Adrenal gland (tissue), 9 donors: ENCODE measurements at regions not wholly inside any gene's neighbourhood (a gene's known extent, or its start where the extent isn't known, plus 50 kb on each side); places are given as distances from the start of the nearest gene placed in this dataset.
"Not testable (repeated sequence)": the region's sequence is repeated elsewhere in the genome, so short reads cannot be mapped to it uniquely, and the experiment has no call there.

Experiments
- DNase-seq, 7 donors: peaks; one replicate each; pipeline ENCODE4 v3.0.0-alpha.2; 2019 to 2020
- H3K27ac ChIP-seq, 5 donors: fragments of 200-600 bp; sonication (generic) in 4 of 5; 1 replicate in 3 of 5; 2 replicates in 2 of 5; pipeline versions ENCODE4 v1.5.1 to v1.8.0; 2016 to 2020; ENCODE audit warnings: mild to moderate bottlenecking in 1 of 5
- H3K27me3 ChIP-seq: fragments of 200-600 bp; 2 replicates; pipeline ENCODE4 v1.8.0; 2021
- H3K36me3 ChIP-seq, 2 donors: fragments of 200-600 bp; replicated peaks in 1 of 2; 1 replicate in 1 of 2; 2 replicates in 1 of 2; pipeline versions ENCODE4 v1.5.1 to v1.8.0; 2018 to 2022
- H3K4me1 ChIP-seq, 2 donors: fragments of 200-600 bp; replicated peaks in 1 of 2; 1 replicate in 1 of 2; 2 replicates in 1 of 2; pipeline versions ENCODE4 v1.5.1 to v1.8.0; 2018 to 2021
- H3K4me3 ChIP-seq, 4 donors: fragments of 200-600 bp; sonication (generic) in 3 of 4; one replicate each; pipeline ENCODE4 v1.5.1; 2016 to 2018
- H3K9me3 ChIP-seq, 3 donors: fragments of 200-600 bp; sonication (generic) in 1 of 3; replicated peaks in 1 of 3; 1 replicate in 2 of 3; 2 replicates in 1 of 3; pipeline versions ENCODE4 v1.5.1 to v1.8.0; 2016 to 2021
- CTCF ChIP-seq, 6 experiments: fragments of 450-650 bp in 4 of 6; fragments of 200-600 bp in 2 of 6; sonication (generic) in 1 of 6; IDR thresholded peaks; 1 replicate in 5 of 6; 2 replicates in 1 of 6; pipeline versions ENCODE4 v1.5.1 to v1.8.0; 2016 to 2021; ENCODE audit warnings: antibody characterized with exemption in 6 of 6, mild to moderate bottlenecking in 2 of 6, moderate library complexity in 1 of 6
- POLR2A ChIP-seq, 2 donors: fragments of 450-650 bp; IDR thresholded peaks; one replicate each; pipeline ENCODE4 v1.6.1; 2017; ENCODE audit warnings: antibody characterized with exemption in 2 of 2, mild to moderate bottlenecking in 2 of 2, moderate library complexity in 1 of 2
- WGBS, 4 donors: extraction: QIAGEN DNeasy Blood & Tissue Kit in 2 of 4; methylation state at CpG; one replicate each; pipeline versions ENCODE4 v1.1.5 to v1.1.7; 2013 to 2017; 5-methylcytosine and 5-hydroxymethylcytosine counted together
- intact Hi-C, 2 donors: fragments of 100-400 bp; cut with DNase I; formaldehyde crosslinking; loops; one replicate each; pipeline versions ENCODE4 v1.14.1 to v1.15.0; 2022 to 2023
- donor health status: healthy with polysubstance abuse.
- donor health status: Bipolar disorder and iron deficiency.
- donor health status: DM: yes; HTN: yes; CAD: no.
- donor health status: DM: no; HTN: no; CAD: no.
- donor health status: DM: no; HTN: no; CAD: no.

- no peak for DNase-seq
- no peak overlapping the region for H3K27ac ChIP-seq
Measured at GRCh38 chr6:12545619-12546409, 170.8 kb upstream of the PHACTR1 start.

GRCh38 chr6:12546410-12547002 lies 170.1 kb upstream of the PHACTR1 start:
- DNase-seq, result no peak
- H3K4me3 ChIP-seq, result no peak overlapping the region
- TF ChIP-seq CTCF (IDR thresholded peaks at IDR 0.05), result no peak
- TF ChIP-seq POLR2A (IDR thresholded peaks at IDR 0.05), result no peak
- intact Hi-C loops, result no loop called here
- no peaks in the 10 kb centered on the region for H3K9me3 ChIP-seq
- WGBS, 4 donors, result 79 to 82% (median 80%) methylated on average over 4 of the region's 4 CpGs
- no peaks in the 10 kb centered on the region for H3K36me3 ChIP-seq
- H3K4me1 ChIP-seq, result no peaks in the 10 kb centered on the region
- H3K27me3 ChIP-seq, result no peaks in the 10 kb centered on the region
- H3K27ac ChIP-seq, result no peak overlapping the region

More at GRCh38 chr6:12545619-12546409, 170.8 kb upstream of the PHACTR1 start:
- TF ChIP-seq POLR2A (IDR thresholded peaks at IDR 0.05) (no peak), CTCF (IDR thresholded peaks at IDR 0.05) (no peak)
- intact Hi-C loops, result no loop called here
- Histone ChIP-seq H3K4me3 (no peak overlapping the region), H3K9me3 (no peaks in the 10 kb centered on the region), H3K4me1 (no peaks in the 10 kb centered on the region), H3K27me3 (no peaks in the 10 kb centered on the region), H3K36me3 (no peaks in the 10 kb centered on the region)
- 54 to 84% (median 78%) methylated on average over 2 of the region's 2 CpGs for WGBS, 4 donors

GRCh38 chr6:12548526-12548925 lies 168.0 kb upstream of the PHACTR1 start:
- Histone ChIP-seq H3K9me3 (no peaks in the 10 kb centered on the region), H3K4me3 (no peak overlapping the region), H3K27ac (peak overlapping the region in 2 of 5 donors; percentile 56 to 73), H3K27me3 (no peaks in the 10 kb centered on the region), H3K4me1 (no peaks in the 10 kb centered on the region), H3K36me3 (no peaks in the 10 kb centered on the region)
- no peak for TF ChIP-seq CTCF (IDR thresholded peaks at IDR 0.05)
- no peak for TF ChIP-seq POLR2A (IDR thresholded peaks at IDR 0.05)
- DNase-seq, result no peak
- 49 to 63% (median 54%) methylated on average over 2 of the region's 2 CpGs for WGBS, 4 donors
- intact Hi-C loops, result no loop called here

GRCh38 chr6:12549445-12549844 lies 167.1 kb upstream of the PHACTR1 start:
- intact Hi-C loops, result not testable (repeated sequence)
- peak overlapping the region in 1 of 5 donors; percentile 73 for H3K27ac ChIP-seq
- WGBS, 4 donors, result 78 to 90% (median 87%) methylated on average over 3 to 8 of the region's 8 CpGs

GRCh38 chr6:12554820-12555219 lies 161.7 kb upstream of the PHACTR1 start:
- H3K27ac ChIP-seq, H3K36me3 ChIP-seq, H3K9me3 ChIP-seq, intact Hi-C loops, DNase-seq, H3K27me3 ChIP-seq, H3K4me1 ChIP-seq, H3K4me3 ChIP-seq: not testable (repeated sequence)
- 84 to 95% (median 91%) methylated on average over 2 of the region's 2 CpGs for WGBS, 4 donors

More at GRCh38 chr6:12549445-12549844, 167.1 kb upstream of the PHACTR1 start:
- not testable (repeated sequence) for H3K9me3 ChIP-seq, H3K4me3 ChIP-seq, DNase-seq, H3K4me1 ChIP-seq, H3K36me3 ChIP-seq, H3K27me3 ChIP-seq
